ENCODE measurements at regions not wholly inside any gene's neighbourhood (a gene's known extent, or its start where the extent isn't known, plus 50 kb on each side); places are given as distances from the start of the nearest gene placed in this dataset.

GRCh38 chr1:29806646-29807319, 570.5 kb downstream of the PTPRU start:
- H3K36me3 ChIP-seq (replicated peaks in 1 of 2; ENCODE audit: control insufficient read depth in 1 of 2, insufficient read depth in 2 of 2, low read length in 2 of 2): no peaks in the 10 kb centered on the region
- intact Hi-C loops (cut with micrococcal nuclease; ENCODE audit: unreplicated experiment): no loop called here
- ChIA-PET CTCF (ENCODE audit: low intra/inter-chr PET ratio, low total read pairs) (no interaction called here), POLR2A (no interaction called here)
- H3K4me2 ChIP-seq (ENCODE audit: low read depth, low read length): no peak overlapping the region
- WGBS (ENCODE audit: low lambda C conversion rate): 5% methylated on average over 4 of the region's 4 CpGs
- DNase-seq (ENCODE audit: low spot score): no peak
- H3K4me1 ChIP-seq (ENCODE audit: insufficient read depth, low read length): no peaks in the 10 kb centered on the region
- ATAC-seq: no peak
- in situ Hi-C loops (cut with HindIII; ENCODE audit: extremely low pct_ligation_motif_present, low pct_unique_long_range_greater_than_20kb): no loop called here
- BruUV-seq (replicated peaks): no TSS peak
- no peak for FAIRE-seq
- no peaks in the 10 kb centered on the region for H4K20me1 ChIP-seq (ENCODE audit: insufficient read depth, low read length)
- no peaks in the 10 kb centered on the region for H3K79me2 ChIP-seq (ENCODE audit: insufficient read depth, low read length)
- H3K4me3 ChIP-seq (replicated peaks in 1 of 3; ENCODE audit: insufficient read depth in 1 of 3, low read depth in 2 of 3, low read length in 3 of 3): no peak overlapping the region
- no peak for TF ChIP-seq BHLHE40 (IDR thresholded peaks at IDR 0.05; ENCODE audit: low read length)
- no peak for TF ChIP-seq TERF1 (CRISPR knock-in tag; IDR thresholded peaks at IDR 0.05)
- TF ChIP-seq ZNF256 (CRISPR knock-in tag; conservative IDR thresholded peaks at IDR 0.05): no peak
- no peak for TF ChIP-seq ZNF34 (CRISPR knock-in tag; IDR thresholded peaks at IDR 0.05; ENCODE audit: borderline replicate concordance)
- TF ChIP-seq ZNF839 (CRISPR knock-in tag; IDR thresholded peaks at IDR 0.05; ENCODE audit: borderline replicate concordance): no peak
- no peak for TF ChIP-seq NFE2 (CRISPR knock-in tag; IDR thresholded peaks at IDR 0.05)
- no peak overlapping the region for H2AFZ ChIP-seq (ENCODE audit: low read length)
- H3K9me3 ChIP-seq (ENCODE audit: low read length): no peaks in the 10 kb centered on the region
- H3K9ac ChIP-seq (ENCODE audit: insufficient read depth, low read depth, low read length): no peak overlapping the region
- H3K27ac ChIP-seq (ENCODE audit: extremely low read length, insufficient read depth, low read length): no peak overlapping the region
- peaks cover 2 to 35% of the 10 kb centered on the region in 2 experiments; a peak in 4 of 5 replicates for H3K27me3 ChIP-seq (ENCODE audit: control insufficient read depth in 1 of 2, insufficient read depth in 2 of 2, low read length in 2 of 2)

GRCh38 chr1:29805896-29806160, 569.5 kb downstream of the PTPRU start:
- Histone ChIP-seq H3K9ac (ENCODE audit: insufficient read depth, low read depth, low read length) (no peak overlapping the region), H4K20me1 (ENCODE audit: insufficient read depth, low read length) (no peaks in the 10 kb centered on the region), H3K4me3 (replicated peaks in 1 of 3; ENCODE audit: insufficient read depth in 1 of 3, low read depth in 2 of 3, low read length in 3 of 3) (no peak overlapping the region), H3K79me2 (ENCODE audit: insufficient read depth, low read length) (no peaks in the 10 kb centered on the region), H3K27ac (ENCODE audit: extremely low read length, insufficient read depth, low read length) (no peak overlapping the region), H3K9me3 (ENCODE audit: low read length) (no peaks in the 10 kb centered on the region), H3K27me3 (ENCODE audit: control insufficient read depth in 1 of 2, insufficient read depth in 2 of 2, low read length in 2 of 2) (peaks cover 2 to 35% of the 10 kb centered on the region in 2 experiments; a peak in 4 of 5 replicates), H3K4me2 (ENCODE audit: low read depth, low read length) (no peak overlapping the region), H2AFZ (ENCODE audit: low read length) (no peak overlapping the region), H3K4me1 (ENCODE audit: insufficient read depth, low read length) (no peaks in the 10 kb centered on the region), H3K36me3 (replicated peaks in 1 of 2; ENCODE audit: control insufficient read depth in 1 of 2, insufficient read depth in 2 of 2, low read length in 2 of 2) (no peaks in the 10 kb centered on the region)
- TF ChIP-seq RERE (CRISPR knock-in tag; IDR thresholded peaks at IDR 0.05; ENCODE audit: low read depth) (no peak), PRPF4 (IDR thresholded peaks at IDR 0.05; ENCODE audit: low read depth, low read length, poor library complexity, severe bottlenecking) (no peak), ZNF839 (CRISPR knock-in tag; IDR thresholded peaks at IDR 0.05; ENCODE audit: borderline replicate concordance) (no peak)
- CTCF ChIA-PET (ENCODE audit: low intra/inter-chr PET ratio, low total read pairs): no interaction called here
- FAIRE-seq (no peak), ATAC-seq (no peak), DNase-seq (ENCODE audit: low spot score) (no peak)
- WGBS (ENCODE audit: low lambda C conversion rate): 7% methylated on average over 4 of the region's 4 CpGs
- BruUV-seq (replicated peaks): no TSS peak
- intact Hi-C loops (cut with micrococcal nuclease; ENCODE audit: unreplicated experiment) (no loop called here), in situ Hi-C loops (cut with HindIII; ENCODE audit: extremely low pct_ligation_motif_present, low pct_unique_long_range_greater_than_20kb) (no loop called here)
- POLR2A ChIA-PET: no interaction called here
